ENCODE measurements at regions not wholly inside any gene's neighbourhood (a gene's known extent, or its start where the extent isn't known, plus 50 kb on each side); places are given as distances from the start of the nearest gene placed in this dataset.

GRCh38 chr5:72721844-72722243 is 94.6 kb upstream of the TNPO1 start (continued):
- TF ChIP-seq ZBTB33 (IDR thresholded peaks at IDR 0.05; ENCODE audit: borderline replicate concordance, low read depth) (no peak), YY1 (IDR thresholded peaks at IDR 0.05; ENCODE audit: low read depth) (no peak), TAF1 (IDR thresholded peaks at IDR 0.05; ENCODE audit: borderline replicate concordance, low read depth, low read length) (no peak)
- TF ChIP-seq, protein P1, sequence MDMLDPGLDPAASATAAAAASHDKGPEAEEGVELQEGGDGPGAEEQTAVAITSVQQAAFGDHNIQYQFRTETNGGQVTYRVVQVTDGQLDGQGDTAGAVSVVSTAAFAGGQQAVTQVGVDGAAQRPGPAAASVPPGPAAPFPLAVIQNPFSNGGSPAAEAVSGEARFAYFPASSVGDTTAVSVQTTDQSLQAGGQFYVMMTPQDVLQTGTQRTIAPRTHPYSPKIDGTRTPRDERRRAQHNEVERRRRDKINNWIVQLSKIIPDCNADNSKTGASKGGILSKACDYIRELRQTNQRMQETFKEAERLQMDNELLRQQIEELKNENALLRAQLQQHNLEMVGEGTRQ (IDR thresholded peaks at IDR 0.05; ENCODE audit: borderline replicate concordance, low read depth, low read length), result no peak
- TF ChIP-seq, protein P2, sequence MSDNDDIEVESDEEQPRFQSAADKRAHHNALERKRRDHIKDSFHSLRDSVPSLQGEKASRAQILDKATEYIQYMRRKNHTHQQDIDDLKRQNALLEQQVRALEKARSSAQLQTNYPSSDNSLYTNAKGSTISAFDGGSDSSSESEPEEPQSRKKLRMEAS (IDR thresholded peaks at IDR 0.05; ENCODE audit: low read depth), result no peak

DNA sequence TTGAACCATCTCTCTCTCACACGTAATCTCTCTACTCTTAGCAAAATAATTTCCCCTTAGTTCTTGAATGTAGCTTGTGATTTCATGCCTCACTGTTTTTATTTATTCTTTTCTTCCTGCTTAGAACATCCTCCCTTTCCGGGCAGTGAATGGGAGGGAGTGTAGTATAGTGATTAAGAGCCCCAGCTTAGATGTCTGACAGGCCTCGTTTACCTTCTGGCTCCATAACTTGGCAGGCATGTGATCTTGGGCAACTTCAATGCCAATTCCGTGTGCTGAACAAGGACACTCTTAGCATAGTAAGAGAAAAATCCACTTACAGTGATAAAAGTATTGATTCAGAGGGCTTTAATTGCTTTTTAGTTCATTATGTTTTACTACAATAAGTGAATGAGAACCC is 96.3 kb upstream of the TNPO1 start:
- no peak for TF ChIP-seq JUND (IDR thresholded peaks at IDR 0.05)
- TF ChIP-seq GATA2 (CRISPR knock-in tag; IDR thresholded peaks at IDR 0.05), result no peak
- TF ChIP-seq TAF1 (IDR thresholded peaks at IDR 0.05; ENCODE audit: borderline replicate concordance, low read depth, low read length), result no peak
- TF ChIP-seq, protein P3, sequence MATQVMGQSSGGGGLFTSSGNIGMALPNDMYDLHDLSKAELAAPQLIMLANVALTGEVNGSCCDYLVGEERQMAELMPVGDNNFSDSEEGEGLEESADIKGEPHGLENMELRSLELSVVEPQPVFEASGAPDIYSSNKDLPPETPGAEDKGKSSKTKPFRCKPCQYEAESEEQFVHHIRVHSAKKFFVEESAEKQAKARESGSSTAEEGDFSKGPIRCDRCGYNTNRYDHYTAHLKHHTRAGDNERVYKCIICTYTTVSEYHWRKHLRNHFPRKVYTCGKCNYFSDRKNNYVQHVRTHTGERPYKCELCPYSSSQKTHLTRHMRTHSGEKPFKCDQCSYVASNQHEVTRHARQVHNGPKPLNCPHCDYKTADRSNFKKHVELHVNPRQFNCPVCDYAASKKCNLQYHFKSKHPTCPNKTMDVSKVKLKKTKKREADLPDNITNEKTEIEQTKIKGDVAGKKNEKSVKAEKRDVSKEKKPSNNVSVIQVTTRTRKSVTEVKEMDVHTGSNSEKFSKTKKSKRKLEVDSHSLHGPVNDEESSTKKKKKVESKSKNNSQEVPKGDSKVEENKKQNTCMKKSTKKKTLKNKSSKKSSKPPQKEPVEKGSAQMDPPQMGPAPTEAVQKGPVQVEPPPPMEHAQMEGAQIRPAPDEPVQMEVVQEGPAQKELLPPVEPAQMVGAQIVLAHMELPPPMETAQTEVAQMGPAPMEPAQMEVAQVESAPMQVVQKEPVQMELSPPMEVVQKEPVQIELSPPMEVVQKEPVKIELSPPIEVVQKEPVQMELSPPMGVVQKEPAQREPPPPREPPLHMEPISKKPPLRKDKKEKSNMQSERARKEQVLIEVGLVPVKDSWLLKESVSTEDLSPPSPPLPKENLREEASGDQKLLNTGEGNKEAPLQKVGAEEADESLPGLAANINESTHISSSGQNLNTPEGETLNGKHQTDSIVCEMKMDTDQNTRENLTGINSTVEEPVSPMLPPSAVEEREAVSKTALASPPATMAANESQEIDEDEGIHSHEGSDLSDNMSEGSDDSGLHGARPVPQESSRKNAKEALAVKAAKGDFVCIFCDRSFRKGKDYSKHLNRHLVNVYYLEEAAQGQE (IDR thresholded peaks at IDR 0.05; ENCODE audit: low read depth, low read length), result no peak
- TF ChIP-seq FOXJ3 (CRISPR knock-in tag; IDR thresholded peaks at IDR 0.05), result no peak
- TF ChIP-seq IRF3 (IDR thresholded peaks at IDR 0.05; ENCODE audit: low read depth, low read length), result no peak
- no peak for TF ChIP-seq RAD21 (IDR thresholded peaks at IDR 0.05; ENCODE audit: low read length)
- TF ChIP-seq, protein P2 (IDR thresholded peaks at IDR 0.05; ENCODE audit: low read depth), result no peak
- no peak for TF ChIP-seq POLR2AphosphoS5 (IDR thresholded peaks at IDR 0.05; ENCODE audit: low read depth, low read length)
- Histone ChIP-seq H3K79me2 (ENCODE audit: insufficient read depth) (no peaks in the 10 kb centered on the region), H3K9me3 (no peaks in the 10 kb centered on the region), H3K27ac (ENCODE audit: low read depth in 2 of 2, low read length in 1 of 2) (no peak overlapping the region), H3F3A (replicated peaks; ENCODE audit: insufficient read depth) (no peaks in the 10 kb centered on the region), H3K4me1 (ENCODE audit: control insufficient read depth in 1 of 2, insufficient read depth in 2 of 2, low read depth in 1 of 2, low read length in 1 of 2) (peaks cover 0 to 20% of the 10 kb centered on the region in 2 experiments; a peak in 1 of 4 replicates), H4K20me1 (ENCODE audit: insufficient read depth) (no peaks in the 10 kb centered on the region), H3K4me2 (no peak overlapping the region), H3K9ac (no peak overlapping the region), H3K4me3 (ENCODE audit: low read depth in 2 of 2, low read length in 1 of 2) (no peak overlapping the region), H3K36me3 (replicated peaks in 1 of 2; ENCODE audit: control insufficient read depth in 1 of 2, insufficient read depth in 2 of 2, low read length in 1 of 2) (no peaks in the 10 kb centered on the region), H3K27me3 (ENCODE audit: insufficient read depth) (no peaks in the 10 kb centered on the region), H2AFZ (ENCODE audit: low read depth) (no peak overlapping the region), H3K9me2 (no peaks in the 10 kb centered on the region)
- no peak for DNase-seq
- ChIA-PET CTCF (interaction anchor here (0.9 to 2.3 kb wide), 2 partner anchors 35 to 112 kb away, joined by 3 to 10 read pairs; no protein-coding TSS in a partner anchor), POLR2A (no interaction called here)
- 72% methylated on average over 4 of the region's 4 CpGs for WGBS (ENCODE audit: low lambda C conversion rate)
